Stimulated activated naive CD8-positive, alpha-beta T cell treated with anti-CD3 and anti-CD28 coated beads, Interleukin-15, Interleukin-2, amounts not matched to agents 100 ng/mL and 50 ng/mL, for 24 hours (primary cell): ENCODE measurements at regions not wholly inside any gene's neighbourhood (a gene's known extent, or its start where the extent isn't known, plus 50 kb on each side); places are given as distances from the start of the nearest gene placed in this dataset.

Experiments used
- H3K27ac Mint-ChIP-seq: one replicate; pipeline ENCODE4 v1.8.0; 2021; ENCODE audit warnings: mild to moderate bottlenecking, mixed read lengths
- H3K27me3 Mint-ChIP-seq: one replicate; pipeline ENCODE4 v1.8.0; 2021; ENCODE audit warnings: mixed read lengths
- H3K36me3 Mint-ChIP-seq: one replicate; pipeline ENCODE4 v1.8.0; 2021; ENCODE audit warnings: low read depth, mixed read lengths
- H3K4me1 Mint-ChIP-seq: one replicate; pipeline ENCODE4 v1.8.0; 2021; ENCODE audit warnings: low read depth, mixed read lengths
- H3K4me3 Mint-ChIP-seq: one replicate; pipeline ENCODE4 v1.8.0; 2021; ENCODE audit warnings: mild to moderate bottlenecking, mixed read lengths
- H3K9me3 Mint-ChIP-seq: one replicate; pipeline ENCODE4 v1.8.0; 2021; ENCODE audit warnings: mixed read lengths

DNA sequence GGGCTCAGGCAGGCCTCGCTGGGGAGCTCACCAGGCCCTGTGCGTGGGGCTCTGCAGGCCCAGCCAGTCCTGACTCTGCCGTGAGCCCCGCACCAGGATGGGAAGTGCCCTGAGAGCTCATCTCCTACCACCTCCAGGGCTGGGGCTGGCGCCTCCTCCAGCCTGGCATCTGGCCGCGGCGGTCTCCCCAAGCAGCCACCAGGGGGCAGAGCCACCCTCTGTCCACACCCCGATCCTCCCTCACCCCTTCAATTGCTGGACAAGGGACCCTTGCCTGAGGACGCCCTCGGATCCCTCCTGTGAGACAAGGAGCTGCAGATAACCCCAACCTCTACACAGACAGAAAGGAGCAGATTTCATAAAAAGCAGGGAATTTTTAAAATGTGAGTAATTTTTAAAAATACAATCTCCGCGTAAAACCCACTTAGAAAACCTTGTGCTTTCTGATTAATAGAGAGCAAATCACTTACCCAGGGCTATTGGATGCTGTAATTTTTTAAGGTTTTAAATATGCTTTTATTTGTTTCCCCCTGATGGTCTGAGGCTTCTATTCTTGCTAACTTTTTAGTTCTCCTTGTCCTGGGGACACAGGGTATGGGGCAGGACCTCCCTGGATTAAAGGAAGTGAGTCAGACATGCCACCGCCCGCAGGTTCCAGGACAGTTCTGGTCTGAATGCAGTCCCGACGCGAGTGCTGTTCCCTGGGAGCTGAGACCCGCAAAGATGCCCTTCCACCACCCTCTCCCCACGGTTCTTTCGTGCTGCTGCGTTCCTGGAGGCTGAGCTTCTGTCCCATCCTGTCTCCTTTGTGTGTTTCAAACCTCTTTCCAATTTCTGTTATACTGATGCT is 52.3 kb upstream of the CHRNA7 start:
- H3K9me3 Mint-ChIP-seq, result no peaks in the 10 kb centered on the region
- no peak overlapping the region for H3K27ac Mint-ChIP-seq
- H3K4me3 Mint-ChIP-seq, result no peak overlapping the region

More for the DNA sequence above, 52.3 kb upstream of the CHRNA7 start:
- Mint-ChIP-seq H3K36me3 (no peaks in the 10 kb centered on the region), H3K27me3 (peaks cover 42% of the 10 kb centered on the region), H3K4me1 (peaks cover 8% of the 10 kb centered on the region)
